GM23338 (cell line): ENCODE measurements at regions not wholly inside any gene's neighbourhood (a gene's known extent, or its start where the extent isn't known, plus 50 kb on each side); places are given as distances from the start of the nearest gene placed in this dataset.

ENCODE experiments used
- ATAC-seq: fragments of 200-7000 bp; cut with Tn5 transposase; 3 replicates; pipeline ENCODE4 v1.9.1; 2020
- DNase-seq: peaks from one replicate; pipeline ENCODE4 v3.0.0-alpha.2; 2015; ENCODE audit warnings: low spot score
- H2AFZ ChIP-seq: fragments of 200-600 bp; sonication (generic); 2 replicates; pipeline ENCODE4 v1.8.0; 2016; ENCODE audit warnings: antibody characterized with exemption, mild to moderate bottlenecking, moderate library complexity
- H3F3A ChIP-seq: fragments of 200-600 bp; sonication (generic); replicated peaks from 2 replicates; pipeline ENCODE4 v1.8.0; 2017; ENCODE audit warnings: antibody characterized with exemption, mixed run types, low read depth
- H3K27ac ChIP-seq: fragments of 200-600 bp; sonication (generic); 2 replicates; pipeline ENCODE4 v1.6.1; 2016; ENCODE audit warnings: low read depth
- H3K27me3 ChIP-seq: fragments of 200-600 bp; sonication (generic); 2 replicates; pipeline ENCODE4 v1.8.0; 2016; ENCODE audit warnings: mild to moderate bottlenecking, mixed run types, moderate library complexity; ENCODE audit not compliant: insufficient read depth
- H3K36me3 ChIP-seq: fragments of 200-600 bp; sonication (generic); 2 replicates; pipeline ENCODE4 v1.8.0; 2016; ENCODE audit warnings: mild to moderate bottlenecking; ENCODE audit not compliant: insufficient read depth
- H3K4me1 ChIP-seq: fragments of 200-600 bp; sonication (generic); 2 replicates; pipeline ENCODE4 v1.8.0; 2016; ENCODE audit warnings: mild to moderate bottlenecking, moderate library complexity; ENCODE audit not compliant: insufficient read depth
- H3K4me2 ChIP-seq: fragments of 200-600 bp; sonication (generic); 2 replicates; pipeline ENCODE4 v1.7.1; 2017; ENCODE audit warnings: mixed run types
- H3K4me3 ChIP-seq: fragments of 200-600 bp; sonication (generic); 2 replicates; pipeline ENCODE4 v1.6.1; 2016; ENCODE audit warnings: mixed run types
- H3K79me2 ChIP-seq: fragments of 200-600 bp; sonication (generic); replicated peaks from 2 replicates; pipeline ENCODE4 v1.8.0; 2017; ENCODE audit warnings: mild to moderate bottlenecking; ENCODE audit not compliant: insufficient read depth
- H3K9me2 ChIP-seq: fragments of 200-600 bp; sonication (generic); 2 replicates; pipeline ENCODE4 v1.8.0; 2017; ENCODE audit not compliant: insufficient read depth
- H4K20me1 ChIP-seq: fragments of 200-600 bp; sonication (generic); replicated peaks from 2 replicates; pipeline ENCODE4 v1.8.0; 2017; ENCODE audit warnings: mild to moderate bottlenecking; ENCODE audit not compliant: insufficient read depth
- H3K27ac Mint-ChIP-seq: 2 replicates; pipeline ENCODE4 v1.8.0; 2020; ENCODE audit warnings: inconsistent platforms, mild to moderate bottlenecking, moderate library complexity, mixed read lengths
- H3K27me3 Mint-ChIP-seq: 3 replicates; pipeline ENCODE4 v1.8.0; 2022; ENCODE audit warnings: low read depth, mild to moderate bottlenecking, moderate library complexity, mixed read lengths, inconsistent platforms; ENCODE audit not compliant: insufficient read depth, poor library complexity
- H3K36me3 Mint-ChIP-seq: 3 replicates; pipeline ENCODE4 v1.8.0; 2021; ENCODE audit warnings: low read depth, mild to moderate bottlenecking, inconsistent platforms, moderate library complexity, mixed read lengths
- H3K4me1 Mint-ChIP-seq: 3 replicates; pipeline ENCODE4 v1.8.0; 2020; ENCODE audit warnings: mild to moderate bottlenecking, inconsistent platforms, mixed read lengths
- H3K4me3 Mint-ChIP-seq: 3 replicates; pipeline ENCODE4 v1.8.0; 2021; ENCODE audit warnings: moderate library complexity, mild to moderate bottlenecking, inconsistent platforms, mixed read lengths
- H3K9me3 Mint-ChIP-seq: 3 replicates; pipeline ENCODE4 v1.8.0; 2020; ENCODE audit warnings: moderate library complexity, mild to moderate bottlenecking, inconsistent platforms, mixed read lengths
- CREB1 ChIP-seq: fragments of 250-450 bp; sonication (Bioruptor Pico); IDR thresholded peaks from 2 replicates; pipeline ENCODE4 v1.5.0; 2020; ENCODE audit warnings: low read depth, mild to moderate bottlenecking, moderate library complexity
- CTCF ChIP-seq, 2 experiments: fragments of 200-600 bp in 1 of 2; sonication (generic) in 1 of 2; conservative IDR thresholded peaks; 2 replicates each; pipeline versions ENCODE4 v1.5.1 to v1.6.1; 2016 to 2017; ENCODE audit warnings: antibody characterized with exemption in 2 of 2, low read depth in 2 of 2, mild to moderate bottlenecking in 2 of 2, moderate library complexity in 1 of 2
- ETS1 ChIP-seq: IDR thresholded peaks from 2 replicates; pipeline ENCODE4 v1.6.1; 2016; ENCODE audit warnings: antibody characterized with exemption
- EZH2 ChIP-seq: fragments of 200-600 bp; sonication (generic); IDR thresholded peaks from one replicate; pipeline ENCODE4 v1.8.0; 2017; ENCODE audit warnings: antibody characterized with exemption, mild to moderate bottlenecking, low read depth; ENCODE audit not compliant: unreplicated experiment
- EZH2phosphoT487 ChIP-seq: fragments of 200-600 bp; sonication (generic); IDR thresholded peaks from one replicate; pipeline ENCODE4 v1.8.1; 2018; ENCODE audit warnings: antibody characterized with exemption; ENCODE audit not compliant: unreplicated experiment
- JUNB ChIP-seq: IDR thresholded peaks from one replicate; pipeline ENCODE4 v1.6.1; 2016; ENCODE audit warnings: antibody characterized with exemption; ENCODE audit not compliant: unreplicated experiment
- NANOG ChIP-seq: IDR thresholded peaks from 2 replicates; pipeline ENCODE4 v1.6.1; 2016; ENCODE audit warnings: antibody characterized with exemption, borderline replicate concordance
- POLR2AphosphoS5 ChIP-seq: IDR thresholded peaks from 2 replicates; pipeline ENCODE4 v1.6.1; 2016; ENCODE audit warnings: antibody characterized with exemption, low read depth
- STAT1 ChIP-seq: IDR thresholded peaks from one replicate; pipeline ENCODE4 v1.6.1; 2016; ENCODE audit warnings: antibody characterized with exemption; ENCODE audit not compliant: unreplicated experiment
- ZNF114 ChIP-seq: fragments of 250-450 bp; sonication (Bioruptor Pico); IDR thresholded peaks from 2 replicates; pipeline ENCODE4 v1.5.0; 2020; ENCODE audit warnings: mild to moderate bottlenecking, moderate library complexity
- ZNF331 ChIP-seq: fragments of 250-450 bp; sonication (Bioruptor Pico); IDR thresholded peaks from 2 replicates; pipeline ENCODE4 v1.5.0; 2020; ENCODE audit warnings: low read depth, mild to moderate bottlenecking, moderate library complexity
- ZNF462 ChIP-seq: fragments of 250-450 bp; sonication (Bioruptor Pico); IDR thresholded peaks from 2 replicates; pipeline ENCODE4 v1.5.0; 2020; ENCODE audit warnings: mild to moderate bottlenecking, moderate library complexity
- TF ChIP-seq, protein P1 (sequence below): IDR thresholded peaks from one replicate; pipeline ENCODE4 v1.6.1; 2018; ENCODE audit warnings: antibody characterized with exemption; ENCODE audit not compliant: unreplicated experiment

GRCh38 chr2:180258579-180258978 lies 251.5 kb upstream of the CWC22 start:
- H3K27ac ChIP-seq: no peak overlapping the region
- H3K27ac Mint-ChIP-seq: no peak overlapping the region
- no peaks in the 10 kb centered on the region for H3K79me2 ChIP-seq
- no peak for ATAC-seq
- H3K4me1 ChIP-seq: peaks cover 9% of the 10 kb centered on the region; the same call in 1 of the 2 replicates
- peaks cover 4% of the 10 kb centered on the region for H3K27me3 Mint-ChIP-seq
- no peaks in the 10 kb centered on the region for H3K36me3 Mint-ChIP-seq
- H3K27me3 ChIP-seq: no peaks in the 10 kb centered on the region
- peaks cover 4% of the 10 kb centered on the region; the same call in 1 of the 2 replicates for H3K9me2 ChIP-seq
- H3K4me1 Mint-ChIP-seq: peaks cover 7% of the 10 kb centered on the region; the same call in 2 of the 3 replicates
- no peak overlapping the region for H3K4me3 Mint-ChIP-seq
- no peaks in the 10 kb centered on the region for H3F3A ChIP-seq
- H3K36me3 ChIP-seq: no peaks in the 10 kb centered on the region
- TF ChIP-seq ETS1 (no peak), ZNF462 (CRISPR knock-in tag) (no peak), STAT1 (no peak), NANOG (no peak), EZH2phosphoT487 (no peak), CREB1 (CRISPR knock-in tag) (no peak), ZNF331 (CRISPR knock-in tag) (no peak), CTCF (conservative IDR thresholded peaks at IDR 0.05; ENCODE audit: low read depth in 2 of 2) (no peak), POLR2AphosphoS5 (no peak), ZNF114 (CRISPR knock-in tag) (no peak), JUNB (no peak), EZH2 (no peak)
- TF ChIP-seq, protein P1, sequence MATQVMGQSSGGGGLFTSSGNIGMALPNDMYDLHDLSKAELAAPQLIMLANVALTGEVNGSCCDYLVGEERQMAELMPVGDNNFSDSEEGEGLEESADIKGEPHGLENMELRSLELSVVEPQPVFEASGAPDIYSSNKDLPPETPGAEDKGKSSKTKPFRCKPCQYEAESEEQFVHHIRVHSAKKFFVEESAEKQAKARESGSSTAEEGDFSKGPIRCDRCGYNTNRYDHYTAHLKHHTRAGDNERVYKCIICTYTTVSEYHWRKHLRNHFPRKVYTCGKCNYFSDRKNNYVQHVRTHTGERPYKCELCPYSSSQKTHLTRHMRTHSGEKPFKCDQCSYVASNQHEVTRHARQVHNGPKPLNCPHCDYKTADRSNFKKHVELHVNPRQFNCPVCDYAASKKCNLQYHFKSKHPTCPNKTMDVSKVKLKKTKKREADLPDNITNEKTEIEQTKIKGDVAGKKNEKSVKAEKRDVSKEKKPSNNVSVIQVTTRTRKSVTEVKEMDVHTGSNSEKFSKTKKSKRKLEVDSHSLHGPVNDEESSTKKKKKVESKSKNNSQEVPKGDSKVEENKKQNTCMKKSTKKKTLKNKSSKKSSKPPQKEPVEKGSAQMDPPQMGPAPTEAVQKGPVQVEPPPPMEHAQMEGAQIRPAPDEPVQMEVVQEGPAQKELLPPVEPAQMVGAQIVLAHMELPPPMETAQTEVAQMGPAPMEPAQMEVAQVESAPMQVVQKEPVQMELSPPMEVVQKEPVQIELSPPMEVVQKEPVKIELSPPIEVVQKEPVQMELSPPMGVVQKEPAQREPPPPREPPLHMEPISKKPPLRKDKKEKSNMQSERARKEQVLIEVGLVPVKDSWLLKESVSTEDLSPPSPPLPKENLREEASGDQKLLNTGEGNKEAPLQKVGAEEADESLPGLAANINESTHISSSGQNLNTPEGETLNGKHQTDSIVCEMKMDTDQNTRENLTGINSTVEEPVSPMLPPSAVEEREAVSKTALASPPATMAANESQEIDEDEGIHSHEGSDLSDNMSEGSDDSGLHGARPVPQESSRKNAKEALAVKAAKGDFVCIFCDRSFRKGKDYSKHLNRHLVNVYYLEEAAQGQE: no peak
- no peaks in the 10 kb centered on the region for H4K20me1 ChIP-seq
- no peaks in the 10 kb centered on the region for H3K9me3 Mint-ChIP-seq
- no peak overlapping the region for H3K4me3 ChIP-seq
- no peak for DNase-seq
- H3K4me2 ChIP-seq: no peak overlapping the region
- no peak overlapping the region for H2AFZ ChIP-seq
